ENCODE measurements at regions not wholly inside any gene's neighbourhood (a gene's known extent, or its start where the extent isn't known, plus 50 kb on each side); places are given as distances from the start of the nearest gene placed in this dataset.

DNA sequence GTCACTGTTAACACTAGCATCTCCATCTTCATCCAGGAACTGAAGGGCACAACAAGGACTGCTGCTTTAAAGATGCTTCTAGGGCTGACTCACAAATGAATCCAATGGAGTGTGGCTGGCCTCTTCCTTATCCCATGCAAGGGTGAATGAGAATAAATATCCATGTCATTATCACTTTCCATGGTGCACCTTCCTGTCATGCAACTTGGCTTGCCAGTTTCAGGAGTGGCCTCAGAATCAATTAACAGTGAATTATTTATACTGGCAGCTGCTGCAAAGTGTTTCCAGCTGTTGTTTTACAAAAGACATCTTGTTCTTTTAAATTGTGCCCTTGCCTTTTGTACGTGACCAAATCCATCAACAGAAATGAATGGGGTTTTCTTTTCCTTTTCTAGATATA, 499.3 kb upstream of the TMEM132C start:
- no peaks in the 10 kb centered on the region for H3K27me3 Mint-ChIP-seq
- no peak for ATAC-seq (replicated peaks; ENCODE audit: extremely low read depth, poor library complexity, severe bottlenecking)
- peaks cover 12% of the 10 kb centered on the region for H3K9me3 Mint-ChIP-seq
- no peaks in the 10 kb centered on the region for H3K4me1 Mint-ChIP-seq
- H3K27ac Mint-ChIP-seq (ENCODE audit: low read depth): no peak overlapping the region
- H3K36me3 Mint-ChIP-seq (ENCODE audit: insufficient read depth): no peaks in the 10 kb centered on the region
- no peak overlapping the region for H3K4me3 Mint-ChIP-seq
- DNase-seq (ENCODE audit: low spot score in 2 of 2): no peak

DNA sequence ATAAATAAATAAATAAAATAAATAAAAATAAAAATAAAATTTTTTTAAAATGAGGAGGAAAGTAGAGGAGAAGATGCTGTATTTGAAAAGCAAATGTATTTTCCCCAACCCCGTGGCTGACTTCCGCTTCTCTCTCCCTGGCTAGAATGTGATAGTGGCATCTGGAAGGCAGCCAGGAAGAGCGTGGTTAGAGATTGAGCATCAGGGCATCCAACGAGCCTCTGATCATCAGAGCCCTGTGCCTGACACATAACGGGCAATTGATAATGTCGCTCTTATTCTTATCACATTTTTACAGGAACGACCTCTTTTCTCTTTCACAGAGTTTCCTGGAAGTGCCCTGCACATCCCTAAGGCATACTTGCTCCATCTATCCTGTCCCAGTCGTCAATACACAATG, 496.9 kb upstream of the TMEM132C start:
- no peak for DNase-seq (ENCODE audit: low spot score in 2 of 2)
- Mint-ChIP-seq H3K27me3 (no peaks in the 10 kb centered on the region), H3K9me3 (peaks cover 5% of the 10 kb centered on the region), H3K4me1 (no peaks in the 10 kb centered on the region), H3K27ac (ENCODE audit: low read depth) (no peak overlapping the region), H3K4me3 (no peak overlapping the region), H3K36me3 (ENCODE audit: insufficient read depth) (no peaks in the 10 kb centered on the region)
- no peak for ATAC-seq (replicated peaks; ENCODE audit: extremely low read depth, poor library complexity, severe bottlenecking)

DNA sequence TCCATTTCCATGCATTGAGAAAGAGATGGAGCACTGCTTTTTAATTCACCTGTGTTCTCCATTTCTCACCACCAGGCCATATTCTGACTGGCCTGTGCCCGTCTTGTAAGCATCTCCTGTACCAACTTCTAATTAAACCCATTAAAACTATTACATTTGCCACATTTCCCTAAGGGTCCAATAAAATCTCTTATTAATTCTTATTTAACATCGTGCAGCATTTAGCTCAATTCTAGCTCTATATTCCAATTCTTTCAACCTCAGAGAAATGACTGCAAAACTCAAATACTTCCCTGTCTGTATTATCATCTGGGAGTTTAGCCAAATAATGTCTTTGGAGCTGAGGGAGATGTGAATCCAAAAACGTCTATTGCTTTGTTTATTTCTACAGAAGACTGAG, 495.4 kb upstream of the TMEM132C start:
- H3K36me3 Mint-ChIP-seq (ENCODE audit: insufficient read depth): no peaks in the 10 kb centered on the region
- H3K4me1 Mint-ChIP-seq: no peaks in the 10 kb centered on the region
- peaks cover 5% of the 10 kb centered on the region for H3K9me3 Mint-ChIP-seq
- H3K27me3 Mint-ChIP-seq: no peaks in the 10 kb centered on the region
- ATAC-seq (replicated peaks; ENCODE audit: extremely low read depth, poor library complexity, severe bottlenecking) (no peak), DNase-seq (ENCODE audit: low spot score in 2 of 2) (no peak)
- H3K4me3 Mint-ChIP-seq: no peak overlapping the region
- H3K27ac Mint-ChIP-seq (ENCODE audit: low read depth): no peak overlapping the region

DNA sequence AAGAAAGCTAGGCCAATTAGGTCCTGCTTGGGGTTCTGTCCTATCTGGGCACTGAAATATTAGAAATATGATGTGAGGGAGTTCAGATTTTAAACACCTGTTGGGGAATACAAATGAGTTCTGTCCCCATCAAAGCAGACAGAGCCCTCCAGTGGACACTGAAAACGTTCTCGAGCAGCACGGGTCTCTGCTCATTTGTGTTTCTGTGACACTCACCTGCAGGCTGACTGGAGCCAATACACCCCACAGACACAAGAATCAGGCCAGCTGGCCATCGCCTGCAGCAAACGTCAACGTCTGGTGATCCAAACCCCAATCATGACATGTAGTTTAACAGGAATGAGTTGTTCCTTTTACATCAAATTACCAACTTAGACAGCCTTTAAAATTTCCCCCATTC, 493.4 kb upstream of the TMEM132C start:
- Mint-ChIP-seq H3K4me1 (no peaks in the 10 kb centered on the region), H3K4me3 (no peak overlapping the region), H3K27me3 (no peaks in the 10 kb centered on the region), H3K27ac (ENCODE audit: low read depth) (no peak overlapping the region), H3K9me3 (peaks cover 16% of the 10 kb centered on the region), H3K36me3 (ENCODE audit: insufficient read depth) (no peaks in the 10 kb centered on the region)
- no peak for DNase-seq (ENCODE audit: low spot score in 2 of 2)
- ATAC-seq (replicated peaks; ENCODE audit: extremely low read depth, poor library complexity, severe bottlenecking): no peak

DNA sequence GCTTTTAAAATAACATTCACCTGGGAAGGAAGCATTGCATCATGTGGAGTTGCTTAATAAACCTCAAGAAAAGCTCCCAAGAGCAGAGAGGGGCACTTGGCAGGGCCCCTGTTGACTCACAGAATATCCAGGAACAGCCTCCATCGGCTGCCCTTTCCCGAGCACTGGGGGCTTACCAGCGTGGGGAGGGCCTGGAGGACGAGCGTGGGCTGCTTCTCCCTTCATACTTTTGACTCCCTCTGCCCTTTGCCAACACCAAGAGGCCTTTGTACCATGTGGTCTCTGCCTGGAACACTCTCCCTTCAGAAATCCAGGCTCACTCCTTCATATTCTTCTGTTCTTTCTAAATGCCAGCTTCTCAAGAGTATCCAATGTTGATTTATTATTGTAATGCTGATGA, 492.1 kb upstream of the TMEM132C start:
- Mint-ChIP-seq H3K27ac (ENCODE audit: low read depth) (no peak overlapping the region), H3K27me3 (no peaks in the 10 kb centered on the region), H3K4me1 (no peaks in the 10 kb centered on the region), H3K36me3 (ENCODE audit: insufficient read depth) (no peaks in the 10 kb centered on the region), H3K9me3 (peaks cover 24% of the 10 kb centered on the region), H3K4me3 (no peak overlapping the region)
- DNase-seq (ENCODE audit: low spot score in 2 of 2) (no peak), ATAC-seq (replicated peaks; ENCODE audit: extremely low read depth, poor library complexity, severe bottlenecking) (no peak)

DNA sequence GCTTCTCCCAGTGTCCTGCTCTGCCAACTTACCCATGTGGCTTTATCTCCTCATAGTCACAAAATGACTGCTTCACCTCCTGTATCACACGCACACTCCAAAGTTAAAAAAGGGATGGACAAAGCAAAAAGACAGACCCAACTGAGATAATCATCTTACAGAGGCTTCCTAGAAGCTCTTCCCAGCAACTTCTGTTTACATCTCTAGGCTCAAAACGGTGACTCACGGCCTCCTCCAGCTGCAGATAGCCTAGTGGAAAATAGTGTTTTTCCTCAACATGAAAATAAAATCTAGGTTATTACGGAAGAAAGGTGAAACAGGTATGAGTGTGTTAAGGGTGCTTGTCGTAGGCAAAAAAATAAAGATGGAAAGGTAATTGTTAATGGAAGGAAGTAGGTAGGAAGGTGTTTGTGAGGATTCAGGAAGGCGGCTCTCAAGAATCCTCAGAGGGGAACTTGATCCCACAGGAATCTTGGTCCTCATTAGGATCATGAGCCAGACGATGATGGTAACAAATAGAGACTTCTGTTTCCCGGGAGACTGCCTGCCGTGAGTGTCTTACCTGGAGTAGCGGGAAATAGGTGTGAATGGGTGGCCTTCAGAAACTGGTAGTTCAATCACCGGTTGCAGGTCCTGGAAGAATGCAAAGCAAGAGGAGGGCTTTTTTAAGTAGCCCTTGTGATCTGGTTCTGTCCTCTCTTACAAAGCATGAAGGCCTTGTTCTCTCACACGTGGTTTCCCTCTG, 487.5 kb upstream of the TMEM132C start:
- Mint-ChIP-seq H3K4me1 (no peaks in the 10 kb centered on the region), H3K36me3 (ENCODE audit: insufficient read depth) (no peaks in the 10 kb centered on the region), H3K4me3 (no peak overlapping the region), H3K27ac (ENCODE audit: low read depth) (no peak overlapping the region), H3K27me3 (no peaks in the 10 kb centered on the region), H3K9me3 (peaks cover 19% of the 10 kb centered on the region)
- DNase-seq (ENCODE audit: low spot score in 2 of 2) (no peak), ATAC-seq (replicated peaks; ENCODE audit: extremely low read depth, poor library complexity, severe bottlenecking) (no peak)

DNA sequence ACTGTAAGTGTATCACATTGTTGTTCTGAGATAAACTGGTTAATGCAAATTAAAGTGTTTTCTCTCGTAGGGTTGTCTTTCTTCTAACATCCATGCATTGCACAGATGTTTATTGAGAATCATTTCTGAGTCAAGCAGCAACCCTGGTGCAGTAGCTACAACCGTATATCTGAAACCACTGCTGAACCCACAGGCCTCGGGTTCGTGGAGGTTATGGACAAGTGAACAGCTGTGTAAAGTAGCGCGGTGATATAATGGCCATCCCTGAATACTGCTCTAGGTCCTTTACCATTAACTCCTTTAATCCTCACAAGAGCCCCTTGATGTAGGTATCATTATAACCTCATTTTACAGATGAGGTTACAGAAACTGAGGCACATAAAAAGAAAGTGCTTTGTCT, 486.1 kb upstream of the TMEM132C start:
- no peak overlapping the region for H3K4me3 Mint-ChIP-seq
- no peak for ATAC-seq (replicated peaks; ENCODE audit: extremely low read depth, poor library complexity, severe bottlenecking)
- H3K36me3 Mint-ChIP-seq (ENCODE audit: insufficient read depth): no peaks in the 10 kb centered on the region
- H3K4me1 Mint-ChIP-seq: no peaks in the 10 kb centered on the region
- no peaks in the 10 kb centered on the region for H3K27me3 Mint-ChIP-seq
- H3K9me3 Mint-ChIP-seq: peaks cover 19% of the 10 kb centered on the region
- DNase-seq (ENCODE audit: low spot score in 2 of 2): no peak
- H3K27ac Mint-ChIP-seq (ENCODE audit: low read depth): no peak overlapping the region

DNA sequence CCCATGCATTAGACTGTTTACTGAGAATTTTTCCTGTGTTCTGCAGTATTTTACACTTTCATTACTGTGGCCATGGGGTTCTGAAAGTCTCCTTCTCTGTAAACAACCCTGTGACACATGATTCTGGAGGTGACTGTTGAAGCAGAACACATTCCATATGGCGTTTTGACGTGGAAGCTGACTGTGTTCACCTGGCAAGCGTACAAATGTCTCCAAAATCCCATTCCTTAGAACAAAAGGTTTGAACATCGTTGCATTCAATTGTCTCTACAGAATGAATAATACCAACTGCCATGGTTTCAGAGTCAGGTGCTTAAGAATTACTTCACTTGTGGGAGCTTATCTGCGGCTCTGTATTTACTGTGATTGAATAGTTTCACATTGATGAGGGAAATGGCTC, 485.6 kb upstream of the TMEM132C start:
- Mint-ChIP-seq H3K9me3 (peaks cover 19% of the 10 kb centered on the region), H3K27ac (ENCODE audit: low read depth) (no peak overlapping the region), H3K36me3 (ENCODE audit: insufficient read depth) (no peaks in the 10 kb centered on the region), H3K4me3 (no peak overlapping the region), H3K4me1 (no peaks in the 10 kb centered on the region), H3K27me3 (peaks cover 1% of the 10 kb centered on the region)
- DNase-seq (ENCODE audit: low spot score in 2 of 2): no peak
- no peak for ATAC-seq (replicated peaks; ENCODE audit: extremely low read depth, poor library complexity, severe bottlenecking)

DNA sequence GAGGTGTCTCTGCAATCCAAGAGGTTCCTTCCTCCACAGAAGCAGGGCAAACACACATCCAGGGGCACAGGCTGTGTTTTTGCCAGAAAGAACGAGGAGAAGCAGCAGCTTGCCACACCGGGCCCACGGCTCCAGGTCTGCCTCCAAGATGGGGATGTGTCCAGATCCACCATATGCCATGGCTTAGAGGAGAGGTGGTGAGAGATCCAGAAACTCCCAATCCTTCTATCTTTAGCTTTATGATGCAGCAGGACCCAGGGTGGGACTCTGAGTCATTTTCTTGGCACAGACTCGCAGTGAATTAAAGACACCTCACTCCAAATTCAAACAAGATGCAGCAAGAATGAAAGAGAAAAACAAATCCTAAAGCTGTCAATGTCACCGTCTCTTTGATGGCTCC, 481.4 kb upstream of the TMEM132C start:
- ATAC-seq (replicated peaks; ENCODE audit: extremely low read depth, poor library complexity, severe bottlenecking): no peak
- DNase-seq (ENCODE audit: low spot score in 2 of 2): no peak
- H3K9me3 Mint-ChIP-seq: no peaks in the 10 kb centered on the region
- no peak overlapping the region for H3K27ac Mint-ChIP-seq (ENCODE audit: low read depth)
- H3K27me3 Mint-ChIP-seq: peaks cover 6% of the 10 kb centered on the region
- no peak overlapping the region for H3K4me3 Mint-ChIP-seq
- H3K4me1 Mint-ChIP-seq: no peaks in the 10 kb centered on the region
- H3K36me3 Mint-ChIP-seq (ENCODE audit: insufficient read depth): no peaks in the 10 kb centered on the region

DNA sequence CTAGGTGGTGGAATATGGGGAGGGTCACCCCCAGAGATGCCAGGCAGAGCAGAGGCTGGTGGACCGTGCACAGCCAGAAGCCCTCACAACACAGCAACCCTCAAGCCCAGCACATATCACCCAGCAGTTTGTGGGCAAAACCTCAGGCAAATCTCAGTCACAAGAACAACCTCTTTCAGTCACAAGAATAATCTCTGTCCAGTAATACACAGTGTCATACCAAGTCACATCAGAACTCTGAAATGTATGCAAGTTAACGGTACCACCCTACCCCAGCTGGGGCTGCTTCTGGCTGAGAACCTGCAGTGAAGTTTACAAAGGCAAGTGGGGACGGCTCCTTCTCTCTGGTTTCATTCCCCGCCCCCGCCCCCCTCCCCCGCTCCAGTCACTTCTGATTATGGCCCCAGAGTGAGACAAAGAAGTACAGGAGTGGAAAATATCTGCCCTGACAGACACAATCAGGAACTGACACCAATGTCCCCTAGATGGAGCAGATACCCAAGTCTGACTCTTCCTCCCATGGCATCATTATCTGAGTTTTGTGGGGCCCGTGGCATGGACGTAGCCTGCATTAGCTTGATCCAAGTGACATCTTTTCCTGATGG, 480.9 kb upstream of the TMEM132C start:
- H3K36me3 Mint-ChIP-seq (ENCODE audit: insufficient read depth): no peaks in the 10 kb centered on the region
- H3K9me3 Mint-ChIP-seq: no peaks in the 10 kb centered on the region
- no peak overlapping the region for H3K4me3 Mint-ChIP-seq
- ATAC-seq (replicated peaks; ENCODE audit: extremely low read depth, poor library complexity, severe bottlenecking): no peak
- H3K4me1 Mint-ChIP-seq: no peaks in the 10 kb centered on the region
- H3K27ac Mint-ChIP-seq (ENCODE audit: low read depth): no peak overlapping the region
- peaks cover 6% of the 10 kb centered on the region for H3K27me3 Mint-ChIP-seq
- DNase-seq (ENCODE audit: low spot score in 2 of 2): no peak

DNA sequence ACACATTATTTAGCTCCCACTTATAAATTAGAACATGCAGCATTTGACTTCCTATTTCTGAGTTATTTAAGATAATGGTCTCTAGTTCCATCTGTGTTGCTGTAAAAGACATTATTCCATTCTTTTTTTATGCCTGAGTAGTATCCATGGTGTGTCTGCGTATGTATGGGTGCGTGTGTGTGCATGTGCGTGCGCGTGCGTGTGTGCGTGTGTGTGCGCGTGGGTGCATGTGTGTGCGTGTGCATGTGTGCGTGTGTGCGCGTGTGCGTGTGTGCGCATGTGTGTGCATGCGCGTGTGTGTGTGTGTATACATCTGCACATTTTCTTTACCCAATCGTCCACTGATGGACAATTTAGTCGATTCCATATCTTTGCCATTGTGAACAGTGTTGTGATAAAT, 479.4 kb upstream of the TMEM132C start:
- ATAC-seq (replicated peaks; ENCODE audit: extremely low read depth, poor library complexity, severe bottlenecking) (no peak), DNase-seq (ENCODE audit: low spot score in 2 of 2) (no peak)
- H3K9me3 Mint-ChIP-seq: no peaks in the 10 kb centered on the region
- peaks cover 6% of the 10 kb centered on the region for H3K27me3 Mint-ChIP-seq
- H3K4me3 Mint-ChIP-seq: no peak overlapping the region
- H3K27ac Mint-ChIP-seq (ENCODE audit: low read depth): no peak overlapping the region
- no peaks in the 10 kb centered on the region for H3K4me1 Mint-ChIP-seq
- H3K36me3 Mint-ChIP-seq (ENCODE audit: insufficient read depth): no peaks in the 10 kb centered on the region

DNA sequence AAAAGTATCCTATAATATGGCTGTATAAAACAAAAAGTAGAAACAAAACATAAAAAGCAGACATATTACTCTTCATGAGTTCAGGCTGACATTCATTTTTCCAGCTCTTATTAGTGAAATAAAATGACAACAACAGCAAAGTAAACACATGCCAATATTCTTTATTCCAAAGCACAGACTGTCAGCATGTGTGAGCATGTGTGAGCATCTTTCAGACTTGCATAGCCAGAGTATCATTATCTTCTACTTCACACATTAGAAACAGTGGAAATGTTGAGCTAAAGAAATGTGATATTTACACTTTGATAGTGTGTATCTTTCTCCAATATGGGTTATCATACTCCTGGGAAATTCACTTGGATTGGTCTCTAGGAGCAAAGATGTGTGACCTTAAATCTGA, 476.6 kb upstream of the TMEM132C start:
- no peaks in the 10 kb centered on the region for H3K36me3 Mint-ChIP-seq (ENCODE audit: insufficient read depth)
- DNase-seq (ENCODE audit: low spot score in 2 of 2): no peak
- H3K27ac Mint-ChIP-seq (ENCODE audit: low read depth): no peak overlapping the region
- H3K4me1 Mint-ChIP-seq: no peaks in the 10 kb centered on the region
- no peak overlapping the region for H3K4me3 Mint-ChIP-seq
- no peaks in the 10 kb centered on the region for H3K9me3 Mint-ChIP-seq
- H3K27me3 Mint-ChIP-seq: peaks cover 6% of the 10 kb centered on the region
- no peak for ATAC-seq (replicated peaks; ENCODE audit: extremely low read depth, poor library complexity, severe bottlenecking)

DNA sequence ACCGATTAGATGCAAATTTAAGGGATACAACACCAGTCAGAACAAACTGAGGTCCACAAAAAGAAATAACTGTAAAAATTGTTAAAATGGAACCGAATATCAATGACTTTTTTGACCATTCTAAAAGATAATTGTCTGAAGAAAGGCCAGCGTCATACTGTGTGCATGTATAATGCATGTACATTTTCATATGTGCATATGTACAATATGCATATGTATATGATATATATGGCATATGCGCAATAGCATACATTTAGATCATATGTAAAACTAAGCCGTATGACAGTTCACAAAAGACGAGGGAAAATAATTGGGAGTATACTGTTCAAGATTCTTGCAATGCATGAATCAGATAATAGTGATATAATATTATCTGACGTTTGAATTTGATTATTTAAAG, 475.8 kb upstream of the TMEM132C start:
- no peak for ATAC-seq (replicated peaks; ENCODE audit: extremely low read depth, poor library complexity, severe bottlenecking)
- Mint-ChIP-seq H3K27me3 (peaks cover 6% of the 10 kb centered on the region), H3K27ac (ENCODE audit: low read depth) (no peak overlapping the region), H3K4me3 (no peak overlapping the region), H3K4me1 (no peaks in the 10 kb centered on the region), H3K9me3 (no peaks in the 10 kb centered on the region), H3K36me3 (ENCODE audit: insufficient read depth) (no peaks in the 10 kb centered on the region)
- DNase-seq (ENCODE audit: low spot score in 2 of 2): no peak
